Activated T-helper 1 cell treated with anti-CD3 and anti-CD28 coated beads, Interleukin-12 subunit alpha, Interleukin-12 subunit beta, Interleukin-2, Interleukin-4 antibody, amounts not matched to agents 30 ng/mL and 10 ng/mL and 1 ng/mL, durations not matched to agents 14 hours and 24 hours and 36 hours (primary cell): ENCODE measurements at regions not wholly inside any gene's neighbourhood (a gene's known extent, or its start where the extent isn't known, plus 50 kb on each side); places are given as distances from the start of the nearest gene placed in this dataset.

Experiments
- DNase-seq: peaks from one replicate; pipeline ENCODE4 v3.0.0; 2021; ENCODE audit warnings: low spot score
- H3K27ac Mint-ChIP-seq: one replicate; pipeline ENCODE4 v1.8.0; 2021; ENCODE audit warnings: mild to moderate bottlenecking, mixed read lengths
- H3K27me3 Mint-ChIP-seq: one replicate; pipeline ENCODE4 v1.8.0; 2022; ENCODE audit warnings: mild to moderate bottlenecking, moderate library complexity, mixed read lengths; ENCODE audit not compliant: insufficient read depth
- H3K36me3 Mint-ChIP-seq: one replicate; pipeline ENCODE4 v1.8.0; 2021; ENCODE audit warnings: low read depth, mixed read lengths
- H3K4me1 Mint-ChIP-seq: one replicate; pipeline ENCODE4 v1.8.0; 2021; ENCODE audit warnings: low read depth, mixed read lengths
- H3K4me3 Mint-ChIP-seq: one replicate; pipeline ENCODE4 v1.8.0; 2021; ENCODE audit warnings: mild to moderate bottlenecking, moderate library complexity, mixed read lengths
- H3K9me3 Mint-ChIP-seq: one replicate; pipeline ENCODE4 v1.8.0; 2021; ENCODE audit warnings: mixed read lengths
- intact Hi-C: fragments of 100-400 bp; cut with micrococcal nuclease; formaldehyde crosslinking; loops from one replicate; pipeline ENCODE4 v1.15.1; 2024

DNA sequence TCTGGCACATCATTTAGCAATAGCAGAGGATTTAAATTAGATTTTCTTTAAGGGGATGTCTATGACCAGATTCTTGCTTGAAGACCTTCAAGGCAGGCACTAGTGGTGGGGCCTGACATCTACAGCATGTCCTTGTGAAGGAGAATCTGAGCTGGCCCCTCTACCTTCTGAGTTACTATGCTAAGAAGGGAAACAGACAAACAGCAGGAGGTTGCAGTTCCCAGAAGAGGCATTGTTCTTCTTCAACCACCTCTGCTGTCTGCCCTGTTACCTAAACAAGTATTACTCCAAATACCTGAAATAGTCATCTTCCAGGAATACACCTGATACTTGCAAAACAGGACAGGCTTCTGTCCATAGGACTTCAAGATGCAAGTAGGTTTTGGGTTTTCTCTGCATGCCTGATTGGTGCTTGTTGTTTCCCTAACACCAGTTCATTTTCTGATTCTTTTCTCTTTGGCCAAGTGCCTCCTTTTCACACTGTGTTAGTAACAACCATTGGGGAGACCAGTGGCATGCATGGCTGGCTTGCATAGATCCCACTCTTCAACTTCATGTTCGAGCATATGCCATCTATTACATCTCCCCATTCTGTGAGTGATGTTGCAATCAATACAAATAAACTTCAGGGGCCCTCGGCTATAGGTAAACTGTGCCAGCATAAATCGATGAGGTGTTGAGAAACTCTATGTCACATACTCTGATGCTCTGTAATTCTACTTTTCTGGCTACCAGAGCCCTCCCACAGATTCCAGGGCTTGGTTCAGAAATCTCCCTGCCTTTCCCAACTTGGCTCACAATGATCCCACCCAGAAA is 93.0 kb upstream of the DUSP10 start:
- H3K36me3 Mint-ChIP-seq, result peaks cover 11% of the 10 kb centered on the region
- peaks cover 2% of the 10 kb centered on the region for H3K27me3 Mint-ChIP-seq
- no peak overlapping the region for H3K27ac Mint-ChIP-seq
- H3K4me3 Mint-ChIP-seq, result no peak overlapping the region
- intact Hi-C loops, result no loop called here
- peaks cover 3% of the 10 kb centered on the region for H3K9me3 Mint-ChIP-seq
- H3K4me1 Mint-ChIP-seq, result peaks cover 86% of the 10 kb centered on the region
- no peak for DNase-seq

DNA sequence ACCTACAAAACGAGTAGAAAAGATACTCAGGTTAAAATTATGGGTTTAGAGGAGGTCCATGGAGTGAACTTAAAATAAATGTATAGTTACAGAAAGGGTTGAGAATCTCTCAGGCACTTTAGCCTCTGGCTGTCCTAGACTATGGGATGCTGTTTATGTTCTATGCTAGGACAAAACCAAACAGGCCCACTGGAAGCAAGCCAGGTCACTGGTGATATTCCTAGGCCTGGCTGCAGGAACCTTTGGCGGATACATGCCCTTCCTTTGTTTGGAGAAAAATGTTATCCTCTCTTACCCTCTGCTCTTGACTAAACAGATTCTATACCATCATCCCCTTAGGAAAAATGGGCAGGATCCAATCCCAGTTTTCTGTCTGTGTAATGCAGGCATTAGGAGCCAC is 90.7 kb upstream of the DUSP10 start:
- peaks cover 2% of the 10 kb centered on the region for H3K27me3 Mint-ChIP-seq
- no peak overlapping the region for H3K27ac Mint-ChIP-seq
- H3K9me3 Mint-ChIP-seq, result peaks cover 6% of the 10 kb centered on the region
- peaks cover 10% of the 10 kb centered on the region for H3K36me3 Mint-ChIP-seq
- no peak for DNase-seq
- intact Hi-C loops, result no loop called here
- H3K4me3 Mint-ChIP-seq, result no peak overlapping the region
- peaks cover 87% of the 10 kb centered on the region for H3K4me1 Mint-ChIP-seq

GRCh38 chr1:221832151-221832550 is 90.3 kb upstream of the DUSP10 start:
- peak overlapping the region; percentile 3 for H3K27ac Mint-ChIP-seq
- no peak for DNase-seq
- no peak overlapping the region for H3K4me3 Mint-ChIP-seq
- H3K9me3 Mint-ChIP-seq, result peaks cover 6% of the 10 kb centered on the region
- peaks cover 10% of the 10 kb centered on the region for H3K36me3 Mint-ChIP-seq
- peaks cover 2% of the 10 kb centered on the region for H3K27me3 Mint-ChIP-seq
- intact Hi-C loops, result no loop called here
- peaks cover 88% of the 10 kb centered on the region for H3K4me1 Mint-ChIP-seq

- peak overlapping the region; percentile 73 for H3K4me3 Mint-ChIP-seq
- DNase-seq, result peak; percentile 48
- peaks cover 91% of the 10 kb centered on the region for H3K4me1 Mint-ChIP-seq
- peaks cover 12% of the 10 kb centered on the region for H3K36me3 Mint-ChIP-seq
- intact Hi-C loops, result loop anchor here (1.0 to 5.0 kb wide), 11 partner anchors 9 to 390 kb away; partner anchors contain the start of gene DUSP10
- H3K9me3 Mint-ChIP-seq, result peaks cover 6% of the 10 kb centered on the region
- no peaks in the 10 kb centered on the region for H3K27me3 Mint-ChIP-seq
- peak overlapping the region; percentile 97 for H3K27ac Mint-ChIP-seq
Observed at GRCh38 chr1:221829327-221830015, 87.6 kb upstream of the DUSP10 start.

- Mint-ChIP-seq H3K4me3 (no peak overlapping the region), H3K36me3 (peaks cover 6% of the 10 kb centered on the region), H3K27me3 (peaks cover 6% of the 10 kb centered on the region), H3K4me1 (peaks cover 97% of the 10 kb centered on the region), H3K9me3 (peaks cover 3% of the 10 kb centered on the region), H3K27ac (peak overlapping the region; percentile 62)
- intact Hi-C loops, result loop anchor here (5.0 kb wide), 2 partner anchors 135 to 165 kb away; no protein-coding TSS in a partner anchor
- DNase-seq, result no peak
Observed at GRCh38 chr1:221827307-221827642, 85.4 kb upstream of the DUSP10 start.

- DNase-seq, result no peak
- H3K27me3 Mint-ChIP-seq, result peaks cover 6% of the 10 kb centered on the region
- no peak overlapping the region for H3K27ac Mint-ChIP-seq
- peaks cover 3% of the 10 kb centered on the region for H3K9me3 Mint-ChIP-seq
- H3K4me1 Mint-ChIP-seq, result peaks cover 74% of the 10 kb centered on the region
- intact Hi-C loops, result loop anchor here (1.0 to 5.0 kb wide), 6 partner anchors 14 to 167 kb away; partner anchors contain the start of gene DUSP10
- peaks cover 6% of the 10 kb centered on the region for H3K36me3 Mint-ChIP-seq
- no peak overlapping the region for H3K4me3 Mint-ChIP-seq
Observed at GRCh38 chr1:221824909-221825308, 83.0 kb upstream of the DUSP10 start.

DNA sequence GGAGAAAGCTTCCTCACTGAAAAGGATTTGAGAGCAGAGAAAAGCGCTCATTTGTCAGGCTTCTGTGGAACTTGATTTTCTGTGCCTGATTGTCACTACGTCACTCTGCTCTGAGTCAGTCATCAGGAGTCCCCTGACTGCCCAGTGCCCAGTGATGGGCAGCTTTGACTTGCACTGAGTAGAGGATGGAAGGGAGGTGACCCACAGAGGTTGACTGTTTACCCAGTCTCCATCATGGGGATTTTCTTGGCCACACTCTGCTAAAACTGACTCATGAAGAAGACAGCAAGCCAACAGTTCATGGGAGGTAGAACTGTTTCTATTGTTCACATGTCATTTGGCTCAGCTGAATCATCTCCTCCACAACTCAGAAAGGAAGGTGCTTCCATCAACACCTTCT is 82.1 kb upstream of the DUSP10 start:
- intact Hi-C loops, result loop anchor here (1.0 to 2.0 kb wide), 4 partner anchors 15 to 82 kb away; partner anchors contain the start of gene DUSP10
- no peak overlapping the region for H3K4me3 Mint-ChIP-seq
- peaks cover 4% of the 10 kb centered on the region for H3K36me3 Mint-ChIP-seq
- no peak for DNase-seq
- H3K4me1 Mint-ChIP-seq, result peaks cover 65% of the 10 kb centered on the region
- peak overlapping the region; percentile 24 for H3K27ac Mint-ChIP-seq
- peaks cover 3% of the 10 kb centered on the region for H3K9me3 Mint-ChIP-seq
- peaks cover 8% of the 10 kb centered on the region for H3K27me3 Mint-ChIP-seq

GRCh38 chr1:221823561-221823960 is 81.7 kb upstream of the DUSP10 start:
- intact Hi-C loops, result no loop called here
- Mint-ChIP-seq H3K9me3 (peaks cover 3% of the 10 kb centered on the region), H3K36me3 (peaks cover 4% of the 10 kb centered on the region), H3K4me1 (peaks cover 60% of the 10 kb centered on the region), H3K27ac (no peak overlapping the region), H3K27me3 (peaks cover 8% of the 10 kb centered on the region), H3K4me3 (no peak overlapping the region)
- no peak for DNase-seq

GRCh38 chr1:221823149-221823548 is 81.3 kb upstream of the DUSP10 start:
- Mint-ChIP-seq H3K9me3 (peaks cover 3% of the 10 kb centered on the region), H3K4me3 (no peak overlapping the region)

DNA sequence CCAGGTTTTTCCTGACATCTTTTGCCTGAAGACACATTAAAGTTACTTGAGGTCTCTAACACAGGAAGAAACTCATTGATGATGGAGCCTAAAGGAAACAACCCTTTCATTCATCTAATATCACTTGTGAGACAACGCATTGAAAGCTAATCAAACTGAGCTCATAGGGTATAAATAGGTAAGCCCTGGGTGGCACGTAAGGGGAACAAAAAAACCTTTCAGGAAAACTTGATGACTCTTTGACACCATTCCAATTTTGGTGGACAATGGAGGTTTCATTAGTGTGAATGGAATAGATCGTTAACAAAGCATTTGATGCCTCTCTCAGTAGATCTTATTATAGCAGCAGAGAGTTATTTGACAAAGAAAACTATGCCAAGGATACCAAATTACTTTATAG is 80.7 kb upstream of the DUSP10 start:
- Mint-ChIP-seq H3K27ac (no peak overlapping the region), H3K9me3 (no peaks in the 10 kb centered on the region), H3K27me3 (peaks cover 8% of the 10 kb centered on the region), H3K36me3 (peaks cover 2% of the 10 kb centered on the region), H3K4me3 (no peak overlapping the region), H3K4me1 (peaks cover 51% of the 10 kb centered on the region)
- DNase-seq, result no peak
- intact Hi-C loops, result no loop called here

More at GRCh38 chr1:221823149-221823548, 81.3 kb upstream of the DUSP10 start:
- H3K36me3 Mint-ChIP-seq, result peaks cover 2% of the 10 kb centered on the region
- H3K27ac Mint-ChIP-seq, result peak overlapping the region; percentile 22
- intact Hi-C loops, result no loop called here
- no peak for DNase-seq
- H3K27me3 Mint-ChIP-seq, result peaks cover 8% of the 10 kb centered on the region
- H3K4me1 Mint-ChIP-seq, result peaks cover 56% of the 10 kb centered on the region

GRCh38 chr1:221816899-221817298 is 75.0 kb upstream of the DUSP10 start:
- no peak overlapping the region for H3K27ac Mint-ChIP-seq
- H3K4me3 Mint-ChIP-seq, result no peak overlapping the region
- H3K9me3 Mint-ChIP-seq, result no peaks in the 10 kb centered on the region
- no peak for DNase-seq
- H3K36me3 Mint-ChIP-seq, result peaks cover 1% of the 10 kb centered on the region
- no peaks in the 10 kb centered on the region for H3K4me1 Mint-ChIP-seq
- intact Hi-C loops, result no loop called here
- peaks cover 4% of the 10 kb centered on the region for H3K27me3 Mint-ChIP-seq

DNA sequence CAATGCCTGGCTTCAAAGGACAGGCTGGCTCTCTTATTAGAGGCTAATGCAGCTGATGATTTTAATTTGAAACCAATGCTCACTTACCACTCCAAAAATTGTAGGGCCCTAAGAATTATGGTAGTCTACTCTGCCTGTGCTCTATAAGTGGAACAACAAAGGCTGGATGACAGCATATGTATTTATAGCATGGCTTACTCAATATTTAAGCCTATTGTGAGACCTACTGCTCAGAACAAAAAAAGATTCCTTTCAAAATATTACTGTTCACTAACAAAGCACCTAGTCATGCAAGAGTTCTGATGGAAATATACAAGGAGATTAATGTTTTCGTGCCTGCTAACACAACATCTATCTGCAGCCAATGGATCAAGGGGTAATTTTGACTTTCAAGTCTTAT is 73.8 kb upstream of the DUSP10 start:
- peaks cover 9% of the 10 kb centered on the region for H3K4me1 Mint-ChIP-seq
- no peaks in the 10 kb centered on the region for H3K9me3 Mint-ChIP-seq
- peaks cover 4% of the 10 kb centered on the region for H3K36me3 Mint-ChIP-seq
- no peak overlapping the region for H3K27ac Mint-ChIP-seq
- intact Hi-C loops, result no loop called here
- H3K4me3 Mint-ChIP-seq, result no peak overlapping the region
- peaks cover 4% of the 10 kb centered on the region for H3K27me3 Mint-ChIP-seq
- DNase-seq, result no peak

DNA sequence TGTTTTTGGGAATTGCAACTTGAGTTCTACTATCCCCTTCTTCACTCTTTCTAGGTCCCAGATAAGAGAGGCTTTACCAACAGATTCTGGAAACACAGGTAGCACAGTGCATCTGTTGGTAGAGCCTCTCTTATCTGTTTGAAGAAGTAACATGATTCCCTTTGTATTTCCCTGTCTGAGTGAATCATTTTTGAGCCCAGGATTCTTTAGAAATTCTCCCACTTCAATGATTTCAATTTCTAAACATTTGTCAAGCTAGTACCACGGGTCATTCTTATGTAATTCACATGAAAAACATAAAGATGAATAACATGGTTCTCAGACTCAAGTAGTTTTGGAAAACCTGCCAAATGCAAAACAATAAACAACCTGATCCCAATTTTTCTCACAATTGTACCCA is 72.0 kb upstream of the DUSP10 start:
- intact Hi-C loops, result no loop called here
- H3K9me3 Mint-ChIP-seq, result no peaks in the 10 kb centered on the region
- H3K4me1 Mint-ChIP-seq, result peaks cover 27% of the 10 kb centered on the region
- peaks cover 7% of the 10 kb centered on the region for H3K36me3 Mint-ChIP-seq
- DNase-seq, result no peak
- peaks cover 2% of the 10 kb centered on the region for H3K27me3 Mint-ChIP-seq
- H3K4me3 Mint-ChIP-seq, result no peak overlapping the region
- H3K27ac Mint-ChIP-seq, result no peak overlapping the region
